CD14-positive monocyte (primary cell): ENCODE measurements at regions not wholly inside any gene's neighbourhood (a gene's known extent, or its start where the extent isn't known, plus 50 kb on each side); places are given as distances from the start of the nearest gene placed in this dataset. TPM values are rescaled to one million over a fixed set of nuclear protein-coding genes. Genes with fewer than 3 reads are reported as not detected.
"Not testable (repeated sequence)": the region's sequence is repeated elsewhere in the genome, so short reads cannot be mapped to it uniquely, and the experiment has no call there.

Experiments used
- DNase-seq, 3 donors: peaks; one replicate each; pipeline ENCODE4 v3.0.0-alpha.2; 2011 to 2022
- H2AFZ ChIP-seq: 2 replicates; pipeline ENCODE4 v1.6.0; 2012; ENCODE audit warnings: mild to moderate bottlenecking, low read depth, low read length, inconsistent platforms; ENCODE audit not compliant: insufficient read depth, poor library complexity, severe bottlenecking
- H3K27ac ChIP-seq, 2 donors: 1 replicate in 1 of 2; 2 replicates in 1 of 2; pipeline ENCODE4 v1.5.1; 2012 to 2013; ENCODE audit warnings: low read length in 2 of 2, control low read depth in 1 of 2, inconsistent platforms in 1 of 2, low read depth in 1 of 2, mild to moderate bottlenecking in 1 of 2
- H3K27me3 ChIP-seq, 2 donors: one replicate each; pipeline versions ENCODE4 v1.6.0 to v1.6.1; 2011 to 2013; ENCODE audit warnings: low read length in 2 of 2; ENCODE audit not compliant: control insufficient read depth in 2 of 2, insufficient read depth in 2 of 2
- H3K36me3 ChIP-seq, 2 donors: replicated peaks in 1 of 2; 1 replicate in 1 of 2; 2 replicates in 1 of 2; pipeline versions ENCODE4 v1.5.1 to v1.6.1; 2012 to 2013; ENCODE audit warnings: low read length in 2 of 2, control low read depth in 1 of 2, inconsistent platforms in 1 of 2, mild to moderate bottlenecking in 1 of 2; ENCODE audit not compliant: insufficient read depth in 2 of 2, control insufficient read depth in 1 of 2
- H3K4me1 ChIP-seq, 2 donors: 1 replicate in 1 of 2; 2 replicates in 1 of 2; pipeline versions ENCODE4 v1.5.1 to v1.6.1; 2012 to 2013; ENCODE audit warnings: low read length in 2 of 2, control low read depth in 1 of 2, inconsistent platforms in 1 of 2, mild to moderate bottlenecking in 1 of 2, moderate library complexity in 1 of 2; ENCODE audit not compliant: insufficient read depth in 2 of 2, control insufficient read depth in 1 of 2
- H3K4me2 ChIP-seq: replicated peaks from 2 replicates; pipeline ENCODE3; 2012; ENCODE audit warnings: low read length, moderate library complexity, mild to moderate bottlenecking; ENCODE audit not compliant: poor library complexity, severe bottlenecking; ENCODE audit errors: extremely low read depth
- H3K4me3 ChIP-seq, 3 experiments: fragments of 200-600 bp in 1 of 3; sonication (generic) in 1 of 3; replicated peaks in 1 of 3; 1 replicate in 2 of 3; 2 replicates in 1 of 3; pipeline ENCODE4 v1.5.1; 2011 to 2013; ENCODE audit warnings: low read length in 3 of 3, mild to moderate bottlenecking in 3 of 3, control low read depth in 2 of 3, low read depth in 2 of 3, inconsistent platforms in 1 of 3, moderate library complexity in 1 of 3
- H3K79me2 ChIP-seq: 2 replicates; pipeline ENCODE4 v1.6.0; 2012; ENCODE audit warnings: mild to moderate bottlenecking, control low read depth, inconsistent platforms, low read length, moderate library complexity; ENCODE audit not compliant: insufficient read depth
- H3K9ac ChIP-seq: 2 replicates; pipeline ENCODE4 v1.6.0; 2017; ENCODE audit warnings: low read length, mild to moderate bottlenecking; ENCODE audit not compliant: insufficient read depth, poor library complexity, severe bottlenecking
- H3K9me3 ChIP-seq, 2 donors: replicated peaks in 1 of 2; 1 replicate in 1 of 2; 2 replicates in 1 of 2; pipeline versions ENCODE4 v1.5.1 to v1.6.1; 2012 to 2013; ENCODE audit warnings: low read length in 2 of 2, control low read depth in 1 of 2; ENCODE audit not compliant: control insufficient read depth in 1 of 2, insufficient read depth in 1 of 2
- H4K20me1 ChIP-seq: 2 replicates; pipeline ENCODE4 v1.6.0; 2012; ENCODE audit warnings: mild to moderate bottlenecking, low read length, control low read depth, moderate library complexity; ENCODE audit not compliant: insufficient read depth
- H3K27ac Mint-ChIP-seq, 7 donors: one replicate each; pipeline ENCODE4 v1.8.0; 2020; ENCODE audit warnings: mild to moderate bottlenecking in 7 of 7, mixed read lengths in 7 of 7, moderate library complexity in 6 of 7, inconsistent platforms in 2 of 7
- H3K27me3 Mint-ChIP-seq, 3 donors: one replicate each; pipeline ENCODE4 v1.8.0; 2021 to 2022; ENCODE audit warnings: low read depth in 3 of 3, mild to moderate bottlenecking in 3 of 3, mixed read lengths in 3 of 3, moderate library complexity in 3 of 3, inconsistent platforms in 1 of 3
- H3K36me3 Mint-ChIP-seq, 2 donors: one replicate each; pipeline ENCODE4 v1.8.0; 2020; ENCODE audit warnings: mixed read lengths in 2 of 2, inconsistent platforms in 1 of 2, mild to moderate bottlenecking in 1 of 2
- H3K4me1 Mint-ChIP-seq: one replicate; pipeline ENCODE4 v1.8.0; 2020; ENCODE audit warnings: mild to moderate bottlenecking, mixed read lengths
- H3K4me3 Mint-ChIP-seq, 2 donors: one replicate each; pipeline ENCODE4 v1.8.0; 2020; ENCODE audit warnings: mild to moderate bottlenecking in 2 of 2, mixed read lengths in 2 of 2, moderate library complexity in 1 of 2
- H3K9me3 Mint-ChIP-seq, 7 donors: one replicate each; pipeline ENCODE4 v1.8.0; 2020 to 2022; ENCODE audit warnings: mixed read lengths in 7 of 7, mild to moderate bottlenecking in 6 of 7, moderate library complexity in 6 of 7, inconsistent platforms in 2 of 7
- WGBS: methylation state at CpG from one replicate; pipeline ENCODE4 v1.1.5; 2013; ENCODE audit warnings: missing lambda C conversion rate; ENCODE audit not compliant: insufficient coverage; 5-methylcytosine and 5-hydroxymethylcytosine counted together
- intact Hi-C, 2 donors: fragments of 100-400 bp; cut with micrococcal nuclease; formaldehyde crosslinking; loops; one replicate each; pipeline versions ENCODE4 v1.15.0 to v1.15.1; 2023
- small RNA-seq: library from RNA; depleted of rRNA; stranded (forward); fragments of <200 nt; gene quantifications from one replicate; pipeline ENCODE3, GENCODE V24; 2012; ENCODE audit warnings: low read depth; ENCODE audit not compliant: insufficient read length

GRCh38 chr13:18567890-18568289 is 613.7 kb downstream of the TUBA3C start:
- WGBS = 83% methylated on average over 15 of the region's 30 CpGs
- H3K79me2 ChIP-seq, H3K36me3 ChIP-seq, H3K4me1 ChIP-seq, DNase-seq, H3K4me1 Mint-ChIP-seq, H3K27ac ChIP-seq, H3K4me2 ChIP-seq, H2AFZ ChIP-seq, H3K4me3 ChIP-seq, H3K9me3 ChIP-seq, H3K27me3 Mint-ChIP-seq, H3K27ac Mint-ChIP-seq, H3K9me3 Mint-ChIP-seq, H3K27me3 ChIP-seq, H3K36me3 Mint-ChIP-seq, H4K20me1 ChIP-seq, H3K9ac ChIP-seq, intact Hi-C loops, H3K4me3 Mint-ChIP-seq: not testable (repeated sequence)

Small RNAs in the stretch of these regions (small RNA-seq; reads per million reads assigned to genes)
- gene LINC00328-2P (not detected), gene RNA5SP24 (not detected), gene RNU6-55P (not detected), gene RNU6-76P (not detected)
